PFSK-1 (cell line): ENCODE measurements at regions not wholly inside any gene's neighbourhood (a gene's known extent, or its start where the extent isn't known, plus 50 kb on each side); places are given as distances from the start of the nearest gene placed in this dataset.

ENCODE experiments used
- FOXP2 ChIP-seq: optimal IDR thresholded peaks from 2 replicates; pipeline ENCODE3; 2011; ENCODE audit warnings: borderline replicate concordance, control low read depth, inconsistent platforms; ENCODE audit not compliant: insufficient read depth; ENCODE audit errors: extremely low read length, extremely low read depth
- POLR2AphosphoS5 ChIP-seq: IDR thresholded peaks from 2 replicates; pipeline ENCODE4 v1.6.1; 2012; ENCODE audit warnings: low read depth, mild to moderate bottlenecking, control low read depth, low read length, moderate library complexity
- SIN3A ChIP-seq: IDR thresholded peaks from 2 replicates; pipeline ENCODE4 v1.6.1; 2012; ENCODE audit warnings: mild to moderate bottlenecking, low read length, moderate library complexity, borderline replicate concordance; ENCODE audit not compliant: insufficient read depth
- TAF1 ChIP-seq: IDR thresholded peaks from 2 replicates; pipeline ENCODE4 v1.6.1; 2012; ENCODE audit warnings: low read length, control low read depth, borderline replicate concordance; ENCODE audit not compliant: insufficient read depth
- TF ChIP-seq, protein P1 (sequence below), 2 experiments: IDR thresholded peaks; 2 replicates each; pipeline versions ENCODE4 v1.6.1 to v1.8.0; 2011 to 2012; ENCODE audit warnings: low read depth in 2 of 2, low read length in 2 of 2, control low read depth in 1 of 2, inconsistent platforms in 1 of 2, mild to moderate bottlenecking in 1 of 2, moderate library complexity in 1 of 2; ENCODE audit not compliant: insufficient read depth in 1 of 2

DNA sequence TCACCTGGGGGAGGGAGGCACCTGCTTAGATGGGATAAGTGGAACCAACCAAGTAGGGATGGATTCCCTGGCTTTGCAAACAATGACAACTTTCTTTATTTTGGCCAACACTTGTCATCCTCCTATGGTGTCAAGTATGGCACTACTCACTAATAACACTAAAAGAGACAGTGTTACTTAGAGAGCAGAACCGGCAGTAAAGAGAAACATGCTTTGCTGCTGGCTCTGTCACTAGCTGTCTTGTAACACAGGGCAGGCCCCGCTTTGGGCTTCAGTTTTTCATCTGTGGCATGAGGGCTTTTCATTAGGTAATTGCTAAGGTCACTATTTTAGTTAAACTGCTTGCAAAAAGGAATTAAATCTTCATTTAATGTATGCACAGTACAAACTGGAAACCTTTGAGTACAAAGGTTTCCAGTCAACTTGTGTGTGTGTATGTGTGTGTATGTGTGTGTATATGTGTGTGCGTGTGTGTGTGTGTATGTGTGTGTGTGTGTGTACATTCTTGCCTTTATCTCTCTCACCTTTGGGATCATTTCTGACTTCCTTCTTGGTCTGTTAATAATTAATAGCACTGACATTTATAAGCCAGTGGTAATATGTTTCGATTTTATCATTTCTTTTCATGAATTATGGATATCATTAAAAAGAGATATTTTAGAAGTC, 64.7 kb downstream of the BTBD3 start:
- TF ChIP-seq POLR2AphosphoS5 (no peak), SIN3A (no peak), TAF1 (no peak), FOXP2 (no peak)
- TF ChIP-seq, protein P1, sequence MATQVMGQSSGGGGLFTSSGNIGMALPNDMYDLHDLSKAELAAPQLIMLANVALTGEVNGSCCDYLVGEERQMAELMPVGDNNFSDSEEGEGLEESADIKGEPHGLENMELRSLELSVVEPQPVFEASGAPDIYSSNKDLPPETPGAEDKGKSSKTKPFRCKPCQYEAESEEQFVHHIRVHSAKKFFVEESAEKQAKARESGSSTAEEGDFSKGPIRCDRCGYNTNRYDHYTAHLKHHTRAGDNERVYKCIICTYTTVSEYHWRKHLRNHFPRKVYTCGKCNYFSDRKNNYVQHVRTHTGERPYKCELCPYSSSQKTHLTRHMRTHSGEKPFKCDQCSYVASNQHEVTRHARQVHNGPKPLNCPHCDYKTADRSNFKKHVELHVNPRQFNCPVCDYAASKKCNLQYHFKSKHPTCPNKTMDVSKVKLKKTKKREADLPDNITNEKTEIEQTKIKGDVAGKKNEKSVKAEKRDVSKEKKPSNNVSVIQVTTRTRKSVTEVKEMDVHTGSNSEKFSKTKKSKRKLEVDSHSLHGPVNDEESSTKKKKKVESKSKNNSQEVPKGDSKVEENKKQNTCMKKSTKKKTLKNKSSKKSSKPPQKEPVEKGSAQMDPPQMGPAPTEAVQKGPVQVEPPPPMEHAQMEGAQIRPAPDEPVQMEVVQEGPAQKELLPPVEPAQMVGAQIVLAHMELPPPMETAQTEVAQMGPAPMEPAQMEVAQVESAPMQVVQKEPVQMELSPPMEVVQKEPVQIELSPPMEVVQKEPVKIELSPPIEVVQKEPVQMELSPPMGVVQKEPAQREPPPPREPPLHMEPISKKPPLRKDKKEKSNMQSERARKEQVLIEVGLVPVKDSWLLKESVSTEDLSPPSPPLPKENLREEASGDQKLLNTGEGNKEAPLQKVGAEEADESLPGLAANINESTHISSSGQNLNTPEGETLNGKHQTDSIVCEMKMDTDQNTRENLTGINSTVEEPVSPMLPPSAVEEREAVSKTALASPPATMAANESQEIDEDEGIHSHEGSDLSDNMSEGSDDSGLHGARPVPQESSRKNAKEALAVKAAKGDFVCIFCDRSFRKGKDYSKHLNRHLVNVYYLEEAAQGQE (IDR thresholded peaks at IDR 0.05; ENCODE audit: insufficient read depth in 1 of 2, low read depth in 2 of 2, low read length in 2 of 2): no peak
